A549 (cell line): ENCODE measurements at regions not wholly inside any gene's neighbourhood (a gene's known extent, or its start where the extent isn't known, plus 50 kb on each side); places are given as distances from the start of the nearest gene placed in this dataset.

Source experiments
- POLR2A ChIP-seq: IDR thresholded peaks from 2 replicates; pipeline ENCODE4 v1.6.1; 2012; ENCODE audit warnings: mild to moderate bottlenecking, low read length
- RAD21 ChIP-seq, 2 experiments: fragments of >200 bp in 1 of 2; sonication (Bioruptor Twin) in 1 of 2; formaldehyde crosslinking in 1 of 2; IDR thresholded peaks in 1 of 2; conservative IDR thresholded peaks in 1 of 2; 2 replicates in 1 of 2; 3 replicates in 1 of 2; pipeline ENCODE4 v1.6.1; 2012 to 2018; ENCODE audit warnings: inconsistent platforms in 1 of 2
- ZNF302 ChIP-seq: fragments of 250-450 bp; sonication (Bioruptor Pico); IDR thresholded peaks from 2 replicates; pipeline ENCODE4 v1.9.0; 2021; ENCODE audit warnings: inconsistent platforms, mild to moderate bottlenecking, moderate library complexity
- TF ChIP-seq, protein P1 (sequence below): fragments of >200 bp; sonication (Bioruptor Twin); formaldehyde crosslinking; IDR thresholded peaks from 3 replicates; pipeline ENCODE4 v1.5.1; 2016

DNA sequence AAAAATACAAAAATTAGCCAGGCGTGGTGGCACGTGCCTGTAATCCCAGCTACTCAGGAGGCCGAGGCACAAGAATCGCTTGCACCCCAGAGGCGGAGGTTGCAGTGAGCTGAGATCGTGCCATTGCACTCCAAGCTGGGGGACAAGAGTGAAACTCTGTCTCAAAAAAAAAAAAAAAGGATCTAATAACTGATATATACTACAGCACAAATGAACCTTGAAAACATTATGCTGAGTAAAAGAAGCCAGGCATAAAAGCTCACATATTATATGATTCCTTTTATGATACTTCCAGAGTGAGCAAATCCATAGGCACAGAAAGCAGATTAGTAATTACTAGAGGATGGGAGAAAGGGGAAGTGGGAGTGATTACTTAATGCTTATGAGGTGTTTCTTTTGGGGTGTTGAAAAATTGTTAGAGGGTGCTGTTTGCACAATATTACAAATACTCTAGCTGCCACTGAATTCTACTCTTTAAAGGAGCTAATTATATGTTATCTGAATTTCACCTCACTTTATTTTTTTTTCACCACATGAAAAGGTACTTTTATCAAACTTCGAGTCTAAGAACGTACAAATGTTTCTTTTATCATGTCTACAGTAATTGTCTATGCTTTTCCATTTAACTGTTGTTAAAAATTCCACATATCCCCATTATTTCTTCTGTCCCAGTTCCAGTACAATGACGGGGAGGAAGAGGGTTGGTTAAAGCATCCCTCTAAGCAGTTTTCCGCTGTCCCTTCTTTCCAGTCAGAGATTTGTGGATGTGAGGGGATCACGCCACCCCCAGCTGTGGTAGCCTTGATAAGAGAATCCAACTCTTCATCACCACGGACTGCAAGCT, 77.7 kb upstream of the FAM174B start:
- TF ChIP-seq POLR2A (no peak), ZNF302 (CRISPR knock-in tag) (no peak), RAD21 (conservative IDR thresholded peaks at IDR 0.05 in 1 of 2, IDR thresholded peaks at IDR 0.05 in 1 of 2) (no peak)
- TF ChIP-seq, protein P1, sequence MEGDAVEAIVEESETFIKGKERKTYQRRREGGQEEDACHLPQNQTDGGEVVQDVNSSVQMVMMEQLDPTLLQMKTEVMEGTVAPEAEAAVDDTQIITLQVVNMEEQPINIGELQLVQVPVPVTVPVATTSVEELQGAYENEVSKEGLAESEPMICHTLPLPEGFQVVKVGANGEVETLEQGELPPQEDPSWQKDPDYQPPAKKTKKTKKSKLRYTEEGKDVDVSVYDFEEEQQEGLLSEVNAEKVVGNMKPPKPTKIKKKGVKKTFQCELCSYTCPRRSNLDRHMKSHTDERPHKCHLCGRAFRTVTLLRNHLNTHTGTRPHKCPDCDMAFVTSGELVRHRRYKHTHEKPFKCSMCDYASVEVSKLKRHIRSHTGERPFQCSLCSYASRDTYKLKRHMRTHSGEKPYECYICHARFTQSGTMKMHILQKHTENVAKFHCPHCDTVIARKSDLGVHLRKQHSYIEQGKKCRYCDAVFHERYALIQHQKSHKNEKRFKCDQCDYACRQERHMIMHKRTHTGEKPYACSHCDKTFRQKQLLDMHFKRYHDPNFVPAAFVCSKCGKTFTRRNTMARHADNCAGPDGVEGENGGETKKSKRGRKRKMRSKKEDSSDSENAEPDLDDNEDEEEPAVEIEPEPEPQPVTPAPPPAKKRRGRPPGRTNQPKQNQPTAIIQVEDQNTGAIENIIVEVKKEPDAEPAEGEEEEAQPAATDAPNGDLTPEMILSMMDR: no peak
